GM21528 (cell line): ENCODE measurements at regions not wholly inside any gene's neighbourhood (a gene's known extent, or its start where the extent isn't known, plus 50 kb on each side); places are given as distances from the start of the nearest gene placed in this dataset.
"Not testable (repeated sequence)": the region's sequence is repeated elsewhere in the genome, so short reads cannot be mapped to it uniquely, and the experiment has no call there.

ENCODE experiments used
- ATAC-seq: cut with Tn5 transposase; IDR thresholded peaks from one replicate; pipeline ENCODE4 v1.9.1; 2021; ENCODE audit warnings: mild to moderate bottlenecking, moderate library complexity; ENCODE audit not compliant: unreplicated experiment, low FRiP score

DNA sequence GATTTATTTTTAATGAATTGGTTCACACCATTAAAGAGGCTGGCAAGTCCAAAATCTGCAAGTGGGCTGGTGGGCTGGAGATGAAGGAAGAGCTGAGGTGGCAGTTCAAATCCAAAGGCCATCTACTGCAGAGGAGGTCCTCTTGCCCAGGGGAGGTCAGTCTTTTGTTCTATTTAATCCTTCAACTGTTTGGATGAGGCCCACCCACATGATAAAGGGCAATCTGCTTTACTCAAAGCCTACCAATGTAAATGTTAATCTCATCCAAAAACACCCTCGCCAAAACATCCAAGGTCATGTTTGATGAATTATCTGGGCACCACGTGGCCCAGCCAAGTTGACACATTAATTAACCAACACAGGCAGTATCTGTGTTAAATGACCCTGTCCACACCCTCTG lies 99.0 kb downstream of the RRAGC start:
- ATAC-seq, result no peak

DNA sequence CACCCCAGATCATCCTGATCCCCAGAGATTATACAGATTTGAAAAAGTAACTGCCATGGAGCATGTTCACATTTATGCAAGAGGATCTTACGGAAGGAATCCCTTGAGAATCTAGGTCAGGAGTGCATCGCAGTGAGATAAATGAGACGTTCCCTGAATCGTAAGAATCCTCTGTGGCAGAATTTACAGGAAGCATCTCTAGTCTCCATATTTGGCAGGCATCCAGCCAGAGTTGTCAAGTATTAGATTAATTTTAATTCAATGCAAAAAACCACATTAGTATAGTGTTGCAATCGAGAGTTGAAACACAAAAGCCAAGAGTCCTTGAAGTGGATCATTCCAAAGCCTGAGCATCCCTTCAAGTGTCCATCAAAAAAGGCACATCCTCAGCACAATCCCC lies 100.8 kb downstream of the RRAGC start:
- no peak for ATAC-seq

DNA sequence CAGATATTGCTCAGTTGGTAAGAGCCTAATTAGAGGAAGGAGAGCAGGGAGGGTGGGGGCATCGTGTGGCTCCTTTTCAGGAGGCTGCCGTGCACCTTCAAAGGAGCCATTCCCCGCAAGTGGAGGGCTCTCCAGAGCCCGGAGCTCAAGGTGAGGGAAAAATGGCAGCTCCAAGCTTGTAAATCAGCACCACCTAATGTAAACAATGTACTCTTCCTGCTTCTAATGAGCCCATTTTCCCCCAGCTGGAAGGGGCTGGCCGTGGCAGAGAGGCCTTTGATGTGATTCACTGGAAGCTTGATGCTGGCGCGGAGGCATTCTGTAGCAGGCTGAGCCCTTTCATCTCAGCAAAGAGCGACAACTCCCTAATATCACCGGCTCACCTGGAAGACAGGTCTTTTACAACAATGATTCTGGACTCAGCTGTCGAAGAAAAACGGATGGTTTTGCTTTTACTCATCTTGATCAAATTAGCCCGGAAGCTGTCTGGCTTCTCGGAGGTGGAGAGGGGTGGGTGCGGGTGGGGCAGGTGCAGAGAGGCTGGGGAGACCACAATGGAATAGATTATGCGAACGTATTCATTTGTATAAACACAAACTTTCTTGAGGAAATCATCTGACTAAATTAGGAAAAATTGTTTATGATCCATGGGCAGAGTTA lies 112.5 kb downstream of the RRAGC start:
- no peak for ATAC-seq

DNA sequence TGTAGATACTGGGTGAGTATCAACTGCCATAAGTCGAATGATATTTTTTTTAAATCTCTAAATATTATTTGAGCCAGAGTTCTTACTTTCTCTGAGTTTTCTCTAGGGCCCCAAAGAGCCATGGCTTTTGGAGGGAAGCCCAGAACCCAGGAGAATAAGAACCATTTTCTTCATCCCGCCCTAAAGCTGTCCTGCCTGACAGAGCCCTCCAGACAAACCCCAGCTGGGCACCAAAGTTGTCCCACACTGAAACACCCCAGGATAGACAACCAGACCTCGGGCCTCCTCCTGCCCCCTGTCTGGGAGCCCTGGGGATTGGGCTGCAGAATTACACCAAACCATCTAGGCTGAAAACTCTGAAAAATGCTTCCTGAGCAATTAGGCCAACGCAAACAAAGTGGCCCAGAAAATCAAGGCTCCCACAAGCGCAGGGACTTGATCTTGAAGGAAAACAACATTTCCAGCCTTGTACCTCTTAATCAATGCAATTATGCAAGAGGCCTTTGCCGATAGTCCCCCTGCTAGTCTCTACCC lies 113.1 kb downstream of the RRAGC start:
- ATAC-seq, result no peak

DNA sequence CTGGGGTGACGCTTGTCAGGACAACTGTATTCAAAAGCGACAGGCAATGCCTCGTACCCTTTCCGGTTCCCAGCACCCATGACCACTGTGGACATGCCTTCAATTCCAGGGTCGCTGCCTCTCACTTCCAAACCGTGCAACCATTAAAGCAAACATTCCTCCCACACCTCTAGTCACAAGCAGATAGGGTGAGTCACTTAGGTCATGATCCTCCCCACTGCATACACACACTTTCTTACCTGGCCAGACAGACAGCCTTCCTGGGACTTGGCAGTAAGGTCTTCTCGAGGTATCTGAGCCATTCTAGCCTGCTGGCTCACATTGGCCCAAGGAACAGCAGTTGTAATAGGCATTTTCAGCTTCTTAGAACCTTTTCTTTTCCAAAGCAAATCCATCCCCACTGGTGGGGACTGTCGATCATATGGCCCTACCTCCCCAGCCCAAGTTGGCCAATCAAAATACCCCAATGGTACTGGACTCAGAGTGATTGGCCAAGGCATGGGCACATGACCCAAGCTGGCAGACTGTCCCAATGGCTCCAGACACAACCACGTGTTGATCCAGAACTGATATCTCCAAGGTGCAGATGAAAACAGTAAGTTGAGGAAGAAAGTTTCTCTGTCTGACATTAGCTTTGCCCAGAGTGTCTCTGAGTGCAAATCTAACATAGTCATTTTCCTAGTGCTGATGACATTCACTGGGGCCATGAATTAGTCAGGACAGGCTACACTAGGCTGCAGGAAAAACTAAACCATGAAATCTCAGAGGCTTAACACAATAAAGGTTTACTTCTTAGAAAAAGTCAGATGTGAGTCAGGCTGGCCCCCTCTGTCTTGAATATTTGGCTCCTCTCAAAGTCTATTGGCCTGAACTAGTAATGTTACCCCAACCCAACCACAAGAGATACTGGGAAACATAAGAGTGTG lies 113.8 kb downstream of the RRAGC start:
- ATAC-seq, result no peak

DNA sequence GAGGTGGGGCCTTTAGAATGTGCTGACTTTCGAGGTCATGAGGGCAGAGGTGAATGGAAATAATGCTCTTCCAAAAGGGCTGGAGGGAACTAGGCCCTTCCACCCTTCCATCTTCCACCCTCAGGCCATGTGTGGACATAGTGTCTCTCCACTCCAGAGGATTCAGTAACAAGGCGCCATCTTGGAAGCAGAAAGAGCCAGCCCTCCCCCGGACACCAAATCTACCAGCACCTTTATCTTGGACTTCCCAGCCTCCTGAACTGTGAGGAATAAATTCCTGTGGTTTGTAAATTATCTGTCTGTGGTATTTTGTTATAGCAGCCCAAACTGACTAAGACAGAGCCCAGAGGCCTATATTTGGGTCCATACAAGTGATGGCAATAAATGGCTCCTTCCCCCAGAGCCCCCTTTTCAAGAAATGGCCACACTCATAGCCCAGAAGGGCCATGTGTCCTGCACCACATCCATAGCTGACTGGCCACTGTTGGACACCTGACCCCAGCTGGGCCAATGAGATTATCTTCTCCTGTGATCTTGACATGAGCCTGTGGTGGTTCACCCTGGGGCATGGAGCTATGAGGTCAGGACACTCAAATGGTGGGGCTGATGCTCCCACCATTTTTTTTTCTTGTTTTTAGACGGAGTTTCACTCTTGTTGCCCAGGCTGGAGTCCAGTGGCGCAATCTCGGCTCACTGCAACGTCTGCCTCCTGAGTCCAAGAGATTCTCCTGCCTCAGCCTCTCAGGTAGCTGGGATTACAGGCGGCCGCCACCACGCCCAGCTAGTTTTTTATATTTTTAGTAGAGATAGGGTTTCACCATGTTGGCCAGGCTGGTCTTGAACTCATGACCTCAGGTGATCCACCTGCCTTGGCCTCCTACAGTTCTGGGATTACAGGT lies 114.9 kb downstream of the RRAGC start:
- ATAC-seq, result no peak

DNA sequence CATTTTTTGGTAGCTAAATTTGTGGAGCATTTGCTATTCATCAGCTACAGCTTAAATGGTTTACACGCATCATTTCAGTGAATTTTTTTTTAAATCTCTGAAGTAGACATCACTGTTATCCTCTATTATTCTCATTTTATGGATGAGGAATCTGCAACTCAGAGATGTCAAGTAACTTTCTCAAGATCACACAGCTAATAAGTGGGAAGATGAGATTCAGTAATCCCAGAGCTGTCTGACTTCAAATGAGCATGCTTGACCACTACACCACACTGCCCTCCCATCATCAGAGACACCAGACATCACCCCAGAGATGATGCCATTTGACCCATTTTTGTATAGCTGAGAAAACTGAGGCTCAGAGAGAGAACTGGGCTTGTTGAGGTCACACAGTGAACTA lies 116.4 kb downstream of the RRAGC start:
- no peak for ATAC-seq

DNA sequence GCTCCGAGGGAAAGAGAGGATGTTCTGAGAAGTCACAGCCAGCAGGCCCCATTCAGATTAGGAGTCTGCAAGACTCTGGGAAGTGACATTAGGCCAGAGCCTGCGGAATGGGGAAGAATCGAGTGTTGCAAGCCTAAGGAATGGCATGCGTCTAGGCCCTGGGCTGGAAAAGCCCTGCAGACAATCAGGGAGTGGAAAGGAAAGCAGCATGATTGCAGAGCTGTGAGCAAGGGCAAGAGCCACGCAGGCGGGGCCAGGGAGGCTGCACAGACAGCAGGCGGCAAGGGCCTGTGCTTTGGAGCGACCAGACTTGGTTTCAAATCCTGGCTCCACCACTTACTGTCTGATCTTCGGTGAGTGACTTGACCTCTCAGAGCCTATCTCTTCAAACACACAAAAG lies 118.2 kb downstream of the RRAGC start:
- ATAC-seq, result no peak

DNA sequence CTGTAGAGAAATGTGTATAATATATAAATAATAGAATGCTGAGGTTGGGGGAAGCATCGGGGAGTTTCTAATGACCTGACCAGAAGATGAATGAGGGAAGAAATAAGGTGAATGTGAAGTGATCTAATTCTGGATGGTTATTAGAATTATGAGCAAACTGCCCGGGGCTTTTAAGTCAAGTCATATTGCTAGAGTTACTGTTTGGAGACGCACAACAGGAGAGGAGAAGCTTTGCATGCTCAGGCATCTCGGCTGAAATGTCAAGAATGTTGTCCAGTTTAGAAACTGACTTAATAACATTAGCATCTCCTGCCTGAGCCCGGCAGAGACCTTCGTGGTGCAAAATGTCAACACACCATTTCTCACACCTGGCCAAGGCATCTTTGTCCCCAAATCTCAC lies 119.1 kb downstream of the RRAGC start:
- no peak for ATAC-seq

DNA sequence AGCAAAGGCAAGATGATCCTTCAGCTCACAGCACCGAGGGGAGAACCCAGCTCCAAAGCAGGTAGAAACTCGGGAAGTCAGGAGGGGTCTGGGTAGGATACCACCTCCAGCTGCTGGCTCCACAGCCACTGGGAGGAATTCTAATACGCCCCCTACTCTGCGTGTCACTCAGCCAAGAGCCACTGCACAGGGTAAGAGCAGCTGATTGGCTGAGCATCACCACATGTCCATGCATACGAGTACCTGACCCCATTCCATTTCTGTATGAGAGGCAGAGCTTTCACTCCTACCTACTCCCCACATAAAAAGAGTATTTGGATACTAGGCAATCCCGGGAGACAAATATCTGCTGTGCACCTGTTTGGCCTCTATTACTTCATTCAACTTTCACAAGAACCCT lies 121.4 kb downstream of the RRAGC start:
- no peak for ATAC-seq

DNA sequence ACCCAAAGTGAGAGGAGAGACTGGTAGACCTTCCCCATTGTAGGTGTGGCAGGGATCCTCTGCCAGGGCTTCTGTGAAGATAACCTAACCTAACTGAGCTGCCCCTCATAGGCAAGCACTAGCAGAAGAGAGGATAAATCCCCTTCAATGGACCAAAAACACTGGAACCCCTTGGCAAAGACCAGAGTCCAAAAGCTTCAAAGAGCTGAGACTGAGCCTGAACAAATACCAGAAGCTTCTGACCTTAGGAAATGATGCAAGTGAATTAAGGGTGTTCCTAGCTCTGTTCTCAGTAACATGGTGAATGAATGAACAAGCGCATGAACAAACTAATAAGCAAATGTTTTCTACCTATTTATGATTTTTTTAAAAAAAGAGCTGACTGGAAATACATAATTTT lies 123.2 kb downstream of the RRAGC start:
- ATAC-seq, result no peak

DNA sequence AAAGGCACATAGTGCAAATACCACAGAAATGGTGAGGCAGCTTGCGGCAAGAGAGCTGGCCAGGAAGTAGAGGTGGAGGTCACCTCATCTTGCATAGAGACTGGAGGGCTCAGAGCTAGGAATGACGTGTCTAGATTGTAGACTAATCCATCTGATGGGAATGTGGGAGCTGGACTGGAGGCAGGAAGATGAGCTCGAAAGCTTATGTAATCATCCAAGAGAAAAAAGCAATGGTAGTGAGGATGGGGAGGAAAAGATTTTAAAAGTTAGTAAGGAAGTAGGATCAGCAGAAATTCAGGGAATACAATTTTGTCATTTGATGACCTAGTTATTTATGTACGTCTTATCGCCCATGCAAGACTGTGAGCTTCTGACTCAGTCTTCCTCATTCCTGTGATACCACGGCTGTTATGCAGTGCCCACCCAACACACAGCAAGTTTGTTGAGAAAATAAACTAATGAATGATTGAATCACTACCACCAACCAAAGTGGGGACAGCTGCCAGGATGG lies 123.9 kb downstream of the RRAGC start:
- ATAC-seq, result no peak

DNA sequence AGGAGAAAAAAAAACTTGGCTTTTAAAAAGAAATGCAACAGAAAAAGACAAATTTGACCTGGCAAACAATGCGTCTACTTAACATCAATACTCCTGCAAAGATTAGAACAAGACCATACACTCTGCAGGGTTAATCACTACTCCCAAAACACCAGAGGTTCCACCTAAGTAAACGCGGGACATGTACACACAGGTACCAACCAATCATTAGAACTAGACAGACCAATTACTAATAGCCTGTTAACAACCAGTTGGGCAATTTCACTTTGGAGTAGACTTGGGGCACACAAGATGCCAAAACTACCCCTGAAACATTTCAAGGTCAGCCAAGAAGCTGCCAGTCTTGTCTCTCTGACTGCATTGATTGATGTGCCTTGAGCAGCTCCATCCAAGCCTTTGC lies 125.8 kb downstream of the RRAGC start:
- ATAC-seq, result no peak

DNA sequence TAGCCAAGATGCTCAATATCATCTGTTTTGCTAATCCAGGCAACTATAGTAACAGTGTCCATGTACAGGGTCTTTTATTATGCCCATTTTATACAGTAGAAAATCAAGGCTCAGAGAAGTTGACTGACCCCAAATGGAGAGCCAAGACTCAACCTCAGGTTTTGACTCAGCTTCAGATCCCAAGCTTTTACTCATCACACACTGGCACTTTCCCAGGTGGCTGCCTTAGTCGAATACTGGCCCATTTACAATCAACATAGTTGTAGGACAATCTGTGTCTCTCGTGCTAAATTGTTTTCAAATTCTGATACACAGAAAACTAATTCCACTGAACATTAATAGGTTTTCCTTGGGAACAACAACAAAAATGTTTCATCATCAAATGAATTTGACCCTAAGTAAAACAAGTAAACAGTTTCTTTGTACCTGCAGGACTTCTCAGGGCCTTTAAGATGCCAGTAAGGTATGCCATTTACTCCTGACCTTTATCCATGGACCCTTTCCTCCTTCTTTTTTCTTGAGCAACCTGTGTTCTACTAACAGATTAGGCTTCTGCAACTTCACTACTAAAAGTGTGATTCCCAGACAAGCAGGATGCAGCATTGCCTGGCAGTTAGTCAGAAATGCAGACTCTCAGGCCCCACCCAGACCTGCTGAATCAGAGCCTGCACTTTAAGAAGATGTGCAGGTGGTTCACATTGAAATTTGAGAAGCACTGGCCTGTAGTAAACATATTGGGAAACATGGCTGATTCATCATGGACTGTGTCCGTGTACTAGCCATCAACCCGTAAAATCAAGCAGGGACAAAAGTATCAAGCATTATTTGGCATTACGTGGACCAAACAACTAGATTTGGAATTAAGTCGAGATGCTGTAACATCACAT lies 128.8 kb downstream of the RRAGC start:
- ATAC-seq, result no peak

DNA sequence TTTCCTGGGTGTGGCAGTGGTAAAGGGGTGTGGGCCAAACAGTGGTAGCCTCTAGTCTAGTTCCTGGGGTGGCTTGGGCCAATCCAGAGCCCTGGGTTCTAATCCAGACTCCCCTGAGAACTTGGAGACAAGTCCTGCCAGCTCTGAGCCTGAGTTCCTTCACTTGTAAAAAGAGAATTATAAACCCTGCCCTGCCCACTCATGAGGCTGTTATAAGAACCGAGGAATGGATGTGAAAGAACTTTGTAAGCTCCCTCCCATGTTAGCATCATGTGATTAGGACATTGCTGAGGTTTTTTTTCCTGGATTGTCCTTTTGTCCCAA lies 131.0 kb downstream of the RRAGC start:
- ATAC-seq, result no peak

DNA sequence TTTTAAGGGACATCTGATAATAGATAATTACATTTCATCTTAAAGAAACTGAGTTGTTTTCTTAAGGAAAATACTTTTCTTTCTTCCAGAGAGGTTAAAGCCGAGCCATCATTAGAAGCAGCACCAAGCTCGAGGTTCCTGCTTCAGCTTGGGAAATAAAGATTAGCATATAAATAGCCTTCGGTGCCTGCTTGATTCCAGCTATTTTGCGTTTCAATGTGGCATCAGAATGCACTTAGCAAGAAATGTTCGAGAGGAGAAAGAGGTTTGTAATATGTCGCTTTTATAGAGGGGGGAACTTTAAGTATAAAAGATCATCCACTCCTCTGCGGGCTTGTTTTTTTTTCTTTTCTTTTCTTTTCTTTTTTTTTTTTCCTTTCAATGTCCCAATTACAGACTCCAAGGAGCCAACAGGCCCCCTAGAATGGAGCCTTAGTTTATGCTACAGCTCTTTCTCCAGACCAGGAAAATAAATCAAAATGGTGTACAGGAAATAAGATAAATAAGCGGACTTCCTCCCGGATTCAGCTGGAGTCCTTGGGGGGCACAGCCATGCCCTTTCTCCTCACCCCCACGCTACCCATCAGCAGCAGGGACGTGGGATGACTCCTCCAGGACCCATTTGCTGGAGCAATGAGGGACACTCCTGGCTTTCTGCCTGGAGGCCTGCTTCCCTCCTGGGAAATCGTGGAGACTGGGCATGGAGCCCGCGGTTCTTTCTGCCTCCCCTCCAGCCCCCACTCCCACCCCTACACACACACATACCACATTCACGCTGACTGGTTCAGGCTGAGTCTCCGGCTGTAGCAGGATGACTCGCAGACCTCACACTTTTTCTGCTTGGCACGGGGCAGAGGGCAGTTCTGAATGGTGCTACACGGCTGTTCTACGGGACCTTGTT lies 131.6 kb downstream of the RRAGC start:
- ATAC-seq, result no peak

DNA sequence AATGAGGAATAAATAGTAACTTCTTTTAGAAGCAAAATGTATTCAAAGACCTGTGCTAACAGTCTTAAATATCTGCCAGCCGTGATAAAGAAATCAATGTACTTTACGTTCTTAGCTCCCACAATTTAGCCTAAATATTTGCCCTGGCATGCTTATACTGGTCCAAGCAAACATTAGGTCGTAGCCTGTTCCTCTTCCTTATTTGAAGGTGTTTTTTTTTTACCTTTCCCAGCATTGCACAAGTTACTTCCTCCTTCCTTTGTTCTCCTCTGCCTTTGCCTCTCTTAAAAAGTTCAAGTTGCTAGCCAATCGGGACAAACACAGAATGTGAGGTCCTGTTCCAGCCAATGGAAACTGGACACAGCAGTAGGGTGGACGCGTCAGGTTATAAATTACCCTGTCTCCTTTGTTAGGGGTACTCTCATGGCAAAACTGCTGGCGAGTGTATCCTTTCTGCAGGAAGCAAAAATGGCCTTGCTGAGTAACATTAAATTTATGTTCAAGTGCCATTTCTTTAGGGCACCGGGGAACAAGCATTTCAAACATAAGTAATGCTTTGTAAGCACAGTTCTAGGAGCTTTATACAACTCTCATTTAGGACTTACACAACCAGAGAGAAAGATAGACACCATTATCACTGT lies 134.1 kb downstream of the RRAGC start:
- not testable (repeated sequence) for ATAC-seq
